OCI-LY1 (cell line): ENCODE measurements at regions not wholly inside any gene's neighbourhood (a gene's known extent, or its start where the extent isn't known, plus 50 kb on each side); places are given as distances from the start of the nearest gene placed in this dataset.

ENCODE experiments used
- CTCF ChIP-seq: fragments of 200-600 bp; sonication (generic), shearing (Covaris generic); IDR thresholded peaks from 2 replicates; pipeline ENCODE4 v1.5.1; 2017; ENCODE audit warnings: mild to moderate bottlenecking, antibody characterized with exemption, low read length, moderate library complexity, mixed read lengths
- EZH2 ChIP-seq: fragments of 200-600 bp; sonication (generic), shearing (Covaris generic); IDR thresholded peaks from 2 replicates; pipeline ENCODE4 v1.8.0; 2017; ENCODE audit warnings: borderline replicate concordance, mixed run types, mild to moderate bottlenecking, antibody characterized with exemption, low read length, moderate library complexity, mixed read lengths

GRCh38 chr2:105537920-105538319 lies 139.1 kb upstream of the FHL2 start:
- TF ChIP-seq CTCF: no peak
- no peak for TF ChIP-seq EZH2
